NCI-H2081 treated with DMSO at 0.1 percent for 48 hours (cell line): ENCODE measurements at regions not wholly inside any gene's neighbourhood (a gene's known extent, or its start where the extent isn't known, plus 50 kb on each side); places are given as distances from the start of the nearest gene placed in this dataset.
"Not testable (repeated sequence)": the region's sequence is repeated elsewhere in the genome, so short reads cannot be mapped to it uniquely, and the experiment has no call there.

ENCODE experiments used
- DNase-seq: peaks from one replicate; lab custom pipeline; 2025; lab: John Stamatoyannopoulos, UW

DNA sequence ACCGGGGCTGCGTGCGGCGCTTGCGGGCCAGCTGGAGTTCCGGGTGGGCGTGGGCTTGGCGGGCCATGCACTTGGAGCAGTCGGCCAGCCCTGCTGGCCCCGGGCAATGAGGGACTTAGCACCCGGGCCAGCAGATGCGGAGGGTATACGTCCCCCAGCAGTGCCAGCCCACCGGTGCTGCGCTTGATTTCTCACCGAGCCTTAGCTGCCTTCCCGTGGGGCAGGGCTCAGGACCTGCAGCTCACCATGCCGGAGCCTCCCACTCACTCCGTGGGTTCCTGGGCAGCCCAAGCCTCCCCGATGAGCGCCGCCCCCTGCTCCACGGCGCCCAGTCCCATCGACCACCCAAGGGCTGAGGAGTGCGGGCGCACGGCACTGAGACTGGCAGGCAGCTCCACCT, 51.4 kb upstream of the INPP4B start:
- DNase-seq, result not testable (repeated sequence)

DNA sequence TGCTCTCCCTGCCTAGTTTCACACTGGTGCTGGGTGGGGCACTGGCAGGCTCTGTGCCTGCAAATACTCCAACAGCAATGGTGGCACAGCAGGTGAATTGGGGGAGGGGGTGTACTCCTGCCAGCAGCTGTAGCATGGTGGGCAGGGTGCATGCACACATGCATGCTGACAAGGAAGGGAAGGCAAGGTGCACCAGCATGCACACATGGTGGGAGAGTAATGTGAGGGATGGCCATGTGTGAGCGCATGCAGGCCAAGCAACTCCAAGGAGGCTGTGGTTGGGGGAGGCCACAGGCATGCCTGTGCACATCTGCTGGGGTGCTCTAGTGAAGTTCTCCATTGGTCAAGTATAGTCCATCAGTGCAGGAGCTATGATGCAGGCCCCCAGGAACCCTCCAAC, 54.5 kb upstream of the INPP4B start:
- no peak for DNase-seq

- DNase-seq, result no peak
These were observed 55.1 kb upstream of the INPP4B start for GRCh38 chr4:142901166-142901662.

DNA sequence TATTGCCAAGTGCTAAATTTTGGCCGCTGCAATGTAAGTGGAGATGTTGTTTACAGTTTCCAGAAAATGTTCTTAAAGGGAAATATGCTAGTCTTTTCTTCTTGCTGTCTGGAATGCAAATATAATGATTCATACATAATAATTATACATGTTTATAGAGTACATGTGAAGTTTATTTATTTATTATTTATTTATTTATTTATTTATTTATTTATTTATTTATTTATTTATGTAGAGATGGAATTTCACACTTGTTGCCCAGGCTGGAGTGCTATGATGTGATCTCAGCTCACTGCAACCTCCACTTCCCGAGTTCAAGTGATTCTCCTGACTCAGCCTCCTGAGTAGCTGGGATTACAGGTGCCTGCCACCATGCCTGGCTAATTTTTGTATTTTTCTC, 57.5 kb upstream of the INPP4B start:
- not testable (repeated sequence) for DNase-seq

DNA sequence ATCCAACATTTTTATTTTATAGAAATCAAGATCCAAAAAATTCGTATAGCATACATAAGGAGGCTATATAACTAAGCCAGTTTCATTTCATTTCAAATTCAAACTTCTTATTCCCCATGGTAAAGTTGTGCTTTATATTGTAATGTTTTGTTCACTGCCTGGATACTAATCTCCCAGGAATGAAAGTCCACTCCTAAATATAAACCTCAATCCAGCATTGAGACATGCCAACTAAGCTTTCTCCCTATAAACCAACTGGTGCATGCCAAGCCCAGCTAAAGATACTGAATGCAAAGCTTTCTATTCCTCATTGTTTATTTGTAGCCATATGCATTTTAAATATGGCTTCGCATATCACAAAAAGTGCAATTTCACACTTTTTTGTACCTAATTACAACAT, 63.8 kb upstream of the INPP4B start:
- no peak for DNase-seq

DNA sequence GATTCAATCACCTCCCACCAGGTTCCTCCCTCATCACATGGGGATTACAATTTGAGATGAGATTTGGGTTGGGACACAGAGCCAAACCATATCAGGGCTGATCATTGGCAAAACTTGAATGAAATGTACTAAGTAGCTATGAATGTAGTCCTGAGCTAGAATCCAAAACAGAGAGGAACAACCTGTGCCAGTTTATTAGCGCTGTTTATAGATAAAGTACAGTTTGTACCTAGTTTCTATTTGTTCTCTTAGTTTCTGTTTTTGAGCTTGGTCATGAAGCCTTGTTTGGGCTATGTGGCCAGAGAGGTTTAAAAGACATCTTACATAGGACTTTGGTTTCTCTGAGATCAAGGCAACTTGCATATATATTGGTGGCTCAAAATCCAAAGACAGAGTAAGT, 66.9 kb upstream of the INPP4B start:
- DNase-seq, result no peak

- no peak for DNase-seq
These were observed 67.4 kb upstream of the INPP4B start for GRCh38 chr4:142913461-142914030.

GRCh38 chr4:142917678-142918077, 71.6 kb upstream of the INPP4B start:
- no peak for DNase-seq

DNA sequence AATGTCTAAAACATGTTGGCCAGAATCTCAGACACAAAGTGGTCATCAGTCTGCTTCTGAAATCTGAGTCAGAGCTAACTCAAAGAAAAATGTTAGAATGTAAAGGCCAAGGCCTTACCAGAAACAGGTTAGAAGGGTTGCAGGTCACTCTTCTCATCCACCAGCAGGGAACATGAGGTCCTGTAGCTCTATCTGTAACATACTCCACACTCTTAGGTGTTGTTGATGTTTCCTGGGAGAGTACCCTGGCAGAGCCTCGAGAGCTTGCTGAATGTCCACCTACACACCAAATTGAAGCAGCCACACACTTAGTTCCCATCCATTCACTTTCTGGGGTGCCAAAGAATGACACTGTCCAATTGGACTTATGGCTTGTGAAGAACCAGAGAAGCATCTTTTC, 76.6 kb upstream of the INPP4B start:
- no peak for DNase-seq

DNA sequence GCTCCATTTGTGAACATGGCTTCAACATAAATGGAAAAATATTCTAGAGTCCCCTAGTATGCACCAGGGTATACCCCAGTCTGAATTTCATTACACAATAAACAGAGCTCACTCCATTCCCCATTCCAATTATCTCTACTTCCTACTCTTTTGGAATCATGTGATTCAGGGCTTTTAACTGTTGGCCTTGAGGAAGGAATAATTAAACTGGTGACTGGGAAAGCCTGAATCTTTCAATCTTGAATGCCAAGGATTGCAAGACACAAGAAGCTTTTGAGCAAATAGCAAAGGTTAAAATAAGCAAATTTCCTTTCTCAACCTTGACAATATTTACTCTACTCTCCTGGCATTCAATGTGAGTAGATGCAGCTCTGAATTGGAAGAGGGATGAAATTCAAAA, 77.5 kb upstream of the INPP4B start:
- no peak for DNase-seq

DNA sequence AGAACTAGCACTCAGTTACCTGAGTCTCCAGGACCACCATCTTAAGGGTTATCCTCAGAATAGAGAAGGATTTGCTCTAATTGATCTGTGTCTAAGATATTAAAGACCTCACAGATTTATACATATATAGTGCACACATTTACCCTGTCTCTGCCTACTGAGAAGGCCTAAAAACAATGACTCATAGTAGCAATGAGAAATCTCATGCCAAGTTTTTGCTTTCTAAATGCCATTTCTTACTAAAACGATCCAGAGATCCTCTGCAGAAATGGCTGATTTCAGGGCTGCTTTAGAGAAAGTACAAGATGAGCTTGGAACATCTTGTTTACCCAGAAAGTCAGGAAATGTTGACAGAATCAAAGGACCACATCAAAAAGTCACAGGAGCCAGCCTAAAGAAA, 79.1 kb upstream of the INPP4B start:
- DNase-seq, result no peak

DNA sequence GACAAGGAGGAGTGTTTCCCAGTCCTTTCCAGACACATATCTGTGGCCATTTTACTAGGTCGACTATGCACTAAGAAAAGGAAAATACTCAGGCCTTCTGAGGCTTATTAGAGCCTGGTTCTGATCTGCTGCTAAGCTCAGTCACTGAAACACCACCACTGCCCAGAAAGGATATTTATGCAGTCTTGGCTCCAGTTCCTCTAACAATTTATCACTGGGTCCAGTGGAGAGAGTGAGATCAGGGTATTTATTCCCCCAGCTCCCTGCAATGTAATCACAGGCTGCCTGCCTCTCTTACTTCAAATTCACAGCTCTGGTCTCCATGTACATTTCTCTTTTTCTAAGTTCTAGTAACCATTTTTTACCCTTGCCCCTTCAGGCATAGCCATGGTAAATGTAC, 81.6 kb upstream of the INPP4B start:
- DNase-seq, result no peak

- no peak for DNase-seq
These were observed 83.4 kb upstream of the INPP4B start for GRCh38 chr4:142929526-142929925.

DNA sequence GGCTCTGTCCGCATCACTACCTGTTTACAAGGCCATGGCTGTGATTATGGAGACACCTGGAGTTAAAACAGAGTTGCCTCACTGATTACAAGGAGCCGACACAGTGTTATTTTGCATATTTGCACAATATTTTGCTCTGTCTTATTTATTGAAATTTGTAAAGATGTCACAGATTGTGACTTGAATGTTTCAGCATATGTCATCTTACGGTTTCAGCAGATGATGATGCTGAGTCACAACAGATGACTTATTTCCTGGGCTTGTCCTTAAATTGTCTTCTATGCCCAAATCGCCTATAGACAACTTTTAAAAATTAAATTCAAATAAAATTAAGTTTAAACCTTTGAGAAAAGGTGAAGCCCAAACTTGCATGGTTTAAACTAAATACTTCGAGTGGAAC, 87.1 kb upstream of the INPP4B start:
- no peak for DNase-seq

DNA sequence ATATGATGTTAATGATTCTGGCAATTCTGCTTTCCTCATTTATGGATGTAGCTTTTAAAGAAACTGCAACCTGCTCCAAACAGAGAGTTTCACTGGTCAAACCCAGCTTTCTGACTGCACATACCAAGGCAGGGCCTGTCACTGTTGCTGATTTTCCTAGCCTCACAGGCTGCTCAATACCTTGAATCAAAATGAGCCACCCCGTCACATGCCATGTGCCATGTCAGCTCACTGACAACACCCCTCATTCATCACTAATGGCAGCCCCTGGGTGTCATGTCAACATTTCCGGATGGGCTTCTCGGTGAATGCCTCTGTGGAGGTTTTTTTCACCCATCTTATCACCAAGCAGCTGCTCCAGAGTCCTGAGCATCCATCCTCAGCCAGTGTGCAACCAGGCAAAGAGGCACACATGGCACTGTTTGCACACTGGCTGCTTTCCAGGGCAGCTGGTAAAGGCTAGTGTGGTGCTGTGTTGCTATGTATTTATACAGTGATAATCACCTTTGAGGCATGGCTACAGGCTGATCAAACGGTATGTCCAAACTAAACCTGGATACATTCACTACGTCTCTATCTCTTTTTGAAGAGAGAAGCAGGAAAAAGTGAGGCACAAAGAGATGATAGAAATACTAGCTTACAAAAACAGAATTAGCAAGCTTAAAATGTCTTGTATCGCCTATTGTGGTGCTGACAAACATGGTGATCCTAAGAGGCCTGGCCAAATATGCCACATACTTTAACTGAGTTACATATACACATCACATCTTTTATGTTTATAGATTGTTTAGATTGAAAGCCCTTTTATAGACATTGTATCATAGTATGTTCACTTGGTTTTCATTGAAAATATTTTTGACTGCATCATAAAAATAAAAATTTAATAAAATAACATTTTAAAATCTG, 94.6 kb upstream of the INPP4B start:
- DNase-seq, result peak; percentile 79

- no peak for DNase-seq
These were observed 98.5 kb upstream of the INPP4B start for GRCh38 chr4:142944565-142944964.

- no peak for DNase-seq
These were observed 106.9 kb upstream of the INPP4B start for GRCh38 chr4:142952821-142953580.

DNA sequence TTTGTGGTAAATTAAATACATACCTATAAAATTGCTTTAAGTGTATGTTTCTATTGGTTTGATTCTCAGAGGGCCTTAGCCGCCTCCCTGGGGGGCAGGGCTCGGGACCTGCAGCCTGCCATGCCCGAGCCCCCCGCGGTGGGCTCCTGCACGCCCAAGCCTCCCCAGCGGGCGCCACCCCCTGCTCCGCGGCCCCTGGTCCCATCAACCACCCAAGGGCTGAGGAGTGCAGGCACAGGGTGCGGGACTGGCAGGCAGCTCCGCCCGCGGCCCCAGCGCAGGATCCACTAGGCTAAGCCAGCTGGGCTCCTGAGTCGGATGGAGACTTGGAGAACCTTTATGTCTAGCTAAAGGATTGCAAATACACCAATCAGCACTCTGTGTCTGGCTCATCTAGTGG, 108.3 kb upstream of the INPP4B start:
- DNase-seq, result no peak

GRCh38 chr4:142955501-142955900, 109.4 kb upstream of the INPP4B start:
- no peak for DNase-seq

- DNase-seq, result no peak
These were observed 113.1 kb upstream of the INPP4B start for GRCh38 chr4:142959173-142959572.

GRCh38 chr4:142960126-142960525, 114.0 kb upstream of the INPP4B start:
- no peak for DNase-seq

- DNase-seq, result no peak
These were observed 115.0 kb upstream of the INPP4B start for GRCh38 chr4:142960867-142961644.
